IPS-11a (cell line): ENCODE measurements at regions not wholly inside any gene's neighbourhood (a gene's known extent, or its start where the extent isn't known, plus 50 kb on each side); places are given as distances from the start of the nearest gene placed in this dataset.

ENCODE experiments used
- H3K4me3 ChIP-seq: one replicate; pipeline ENCODE4 v1.5.1; 2013; ENCODE audit warnings: low read depth, low read length, control low read depth

GRCh38 chr2:41865263-41865662, 182.6 kb upstream of the PKDCC start:
- H3K4me3 ChIP-seq = no peak overlapping the region

DNA sequence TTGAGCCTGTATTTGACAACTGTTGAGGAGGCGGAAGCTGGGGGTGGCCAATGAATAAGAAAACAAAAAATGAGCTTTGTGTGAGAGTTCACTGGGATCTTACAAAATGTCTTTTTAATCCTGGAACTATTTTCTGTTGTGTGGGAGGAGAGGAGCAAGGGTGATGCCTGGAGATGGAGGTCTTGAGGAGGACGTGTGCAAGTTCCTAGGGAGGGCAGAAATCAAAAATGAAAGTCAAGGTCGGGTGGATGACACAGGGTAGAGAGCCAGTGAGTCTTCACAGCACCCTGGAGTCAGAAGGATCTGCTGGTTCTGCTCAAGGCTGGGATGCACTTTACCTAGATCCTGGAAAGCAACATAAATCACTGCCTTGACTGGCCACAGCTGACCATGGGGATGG, 180.3 kb upstream of the PKDCC start:
- no peak overlapping the region for H3K4me3 ChIP-seq

DNA sequence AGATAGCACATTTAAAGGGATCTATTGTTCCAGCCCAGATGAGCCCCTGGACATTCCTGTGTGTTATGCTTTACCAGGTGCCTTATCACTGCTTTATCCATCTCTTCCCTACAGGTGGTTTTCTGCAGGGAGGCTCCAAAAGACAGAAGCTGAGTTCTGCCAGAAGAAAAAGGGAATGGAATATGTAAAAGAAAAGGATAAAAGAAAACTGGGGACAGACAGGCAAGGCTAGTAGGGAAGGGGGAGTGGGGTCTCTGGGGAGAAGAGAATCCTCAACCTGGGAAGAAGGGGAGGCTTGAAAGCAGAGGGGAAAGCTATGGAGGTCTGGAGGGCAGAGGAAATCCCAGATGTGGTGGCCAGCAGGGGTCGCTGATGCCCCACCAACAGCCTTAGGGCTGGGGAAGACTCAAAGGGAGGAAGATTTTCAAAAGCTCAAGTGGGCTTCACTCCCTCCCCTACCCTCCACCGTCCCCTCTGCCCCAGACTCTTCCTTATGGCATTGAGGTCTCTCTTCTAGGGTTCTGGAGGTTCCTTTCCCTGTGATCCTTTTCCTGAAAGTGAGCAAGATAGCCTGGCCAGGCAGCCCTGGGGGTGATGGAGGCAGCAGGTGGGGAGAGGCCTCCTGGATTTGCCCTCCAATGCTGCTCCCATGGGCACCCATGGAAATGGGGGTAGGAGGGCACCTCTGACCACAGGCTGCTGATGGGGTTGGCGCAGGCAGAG, 178.1 kb upstream of the PKDCC start:
- no peak overlapping the region for H3K4me3 ChIP-seq

DNA sequence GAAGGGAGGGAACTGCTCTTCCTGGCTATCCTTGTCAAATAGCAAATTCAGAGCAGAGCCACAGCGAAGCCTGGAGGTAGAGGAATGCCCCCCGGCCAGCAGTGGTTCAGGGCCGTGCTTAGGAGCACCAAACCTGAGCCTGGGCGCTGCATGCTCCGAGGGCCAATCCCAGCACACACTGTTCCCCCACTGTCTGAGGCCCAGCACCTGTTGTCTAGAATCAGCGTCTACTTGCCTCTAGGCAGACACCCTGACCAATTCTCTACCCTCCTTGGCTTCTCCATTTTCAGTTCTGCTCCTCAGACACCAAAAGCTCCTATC, 177.6 kb upstream of the PKDCC start:
- H3K4me3 ChIP-seq = no peak overlapping the region

- H3K4me3 ChIP-seq = no peak overlapping the region
Observed at GRCh38 chr2:41871080-41871479, 176.7 kb upstream of the PKDCC start.

DNA sequence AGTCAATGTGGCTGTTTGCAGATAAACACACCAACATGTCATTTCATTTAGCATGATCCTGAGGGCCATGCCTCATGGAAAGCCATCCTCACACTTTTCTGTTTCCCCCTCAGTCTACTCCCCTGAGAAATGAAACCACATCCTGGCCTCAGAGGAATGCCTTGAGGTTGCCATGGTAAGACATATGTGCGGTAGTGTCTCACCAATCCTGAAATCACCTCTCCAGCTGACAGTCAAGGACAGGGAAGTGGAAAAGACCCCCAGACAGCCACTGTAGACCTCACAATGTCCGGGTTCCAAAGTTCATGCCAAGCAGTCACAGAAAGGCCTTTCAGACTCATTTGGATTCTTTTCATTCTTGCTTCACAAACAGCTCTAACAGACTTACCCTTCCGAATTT, 175.2 kb upstream of the PKDCC start:
- no peak overlapping the region for H3K4me3 ChIP-seq

- H3K4me3 ChIP-seq = no peak overlapping the region
Observed at GRCh38 chr2:41873102-41874031, 174.5 kb upstream of the PKDCC start.

DNA sequence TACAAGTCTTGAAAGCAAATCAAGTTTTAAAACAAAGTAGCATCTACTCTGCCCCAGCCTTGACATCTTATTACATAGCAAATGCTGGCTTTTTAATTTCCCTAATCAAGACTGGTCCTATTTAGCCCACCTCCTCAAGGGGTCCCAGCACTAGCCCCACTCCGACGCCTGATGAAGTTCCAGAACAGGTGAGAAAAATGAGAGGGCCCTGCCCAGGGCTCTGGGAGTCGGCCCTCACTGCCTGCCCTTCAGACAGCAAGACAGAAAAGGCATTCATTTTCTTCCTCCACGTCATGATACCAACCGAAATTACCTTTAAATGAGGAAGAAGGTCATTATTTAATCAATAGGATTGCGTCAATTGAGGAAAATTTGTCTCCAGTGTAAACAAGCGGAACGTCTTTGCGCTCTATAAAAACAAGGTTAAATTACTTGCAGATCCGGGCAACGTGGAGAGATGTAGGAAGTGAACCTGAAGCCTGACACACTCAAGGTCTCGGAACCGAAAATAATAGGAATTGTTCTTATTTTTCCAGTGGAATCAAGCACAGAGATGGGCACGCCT, 170.6 kb upstream of the PKDCC start:
- H3K4me3 ChIP-seq = no peak overlapping the region

DNA sequence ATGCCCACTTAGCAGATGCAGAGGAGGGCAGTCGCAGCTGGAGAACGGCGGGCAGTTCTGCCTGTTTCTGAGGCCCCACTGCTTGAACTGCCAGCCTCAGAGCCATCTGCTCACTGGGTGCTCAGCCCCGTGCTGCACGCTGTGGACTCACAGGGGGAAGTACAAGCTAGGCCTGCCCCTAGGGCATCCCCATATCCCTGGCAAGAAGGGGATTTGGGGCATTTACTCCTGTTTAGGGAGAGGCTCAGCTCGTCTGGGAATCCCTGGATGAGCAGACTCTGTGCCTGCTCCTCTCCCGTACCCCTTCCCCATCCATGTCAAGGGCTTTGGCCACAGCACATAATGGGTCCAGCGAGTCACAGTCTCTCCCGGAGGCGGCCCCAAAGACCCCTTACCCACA, 169.8 kb upstream of the PKDCC start:
- no peak overlapping the region for H3K4me3 ChIP-seq

DNA sequence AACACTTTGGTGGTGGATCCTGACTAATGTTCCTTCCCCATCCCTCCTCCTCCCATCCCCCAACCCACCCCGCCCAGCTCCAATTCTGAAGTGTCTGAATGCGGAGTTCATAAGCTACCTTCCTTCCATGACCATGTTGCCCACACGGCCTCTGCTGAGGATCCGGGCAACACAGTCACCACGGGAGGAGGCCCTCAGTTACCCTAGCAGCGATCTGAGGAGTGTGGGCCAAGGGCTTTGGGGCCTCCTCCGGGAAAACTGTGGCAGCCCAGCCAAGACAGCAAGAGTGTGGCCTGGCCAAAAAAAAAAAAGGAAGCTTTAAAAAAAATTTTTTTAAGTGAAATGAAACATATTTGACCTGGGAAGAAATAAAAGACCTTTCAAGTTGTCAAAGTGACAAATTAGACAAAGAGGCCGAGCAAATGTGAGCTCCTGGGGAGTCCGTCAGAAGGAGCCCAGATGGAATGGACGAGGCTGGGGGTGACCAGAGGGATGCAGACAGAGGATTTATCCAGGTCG, 169.0 kb upstream of the PKDCC start:
- no peak overlapping the region for H3K4me3 ChIP-seq

- H3K4me3 ChIP-seq = no peak overlapping the region
Observed at GRCh38 chr2:41879235-41879916, 168.4 kb upstream of the PKDCC start.

DNA sequence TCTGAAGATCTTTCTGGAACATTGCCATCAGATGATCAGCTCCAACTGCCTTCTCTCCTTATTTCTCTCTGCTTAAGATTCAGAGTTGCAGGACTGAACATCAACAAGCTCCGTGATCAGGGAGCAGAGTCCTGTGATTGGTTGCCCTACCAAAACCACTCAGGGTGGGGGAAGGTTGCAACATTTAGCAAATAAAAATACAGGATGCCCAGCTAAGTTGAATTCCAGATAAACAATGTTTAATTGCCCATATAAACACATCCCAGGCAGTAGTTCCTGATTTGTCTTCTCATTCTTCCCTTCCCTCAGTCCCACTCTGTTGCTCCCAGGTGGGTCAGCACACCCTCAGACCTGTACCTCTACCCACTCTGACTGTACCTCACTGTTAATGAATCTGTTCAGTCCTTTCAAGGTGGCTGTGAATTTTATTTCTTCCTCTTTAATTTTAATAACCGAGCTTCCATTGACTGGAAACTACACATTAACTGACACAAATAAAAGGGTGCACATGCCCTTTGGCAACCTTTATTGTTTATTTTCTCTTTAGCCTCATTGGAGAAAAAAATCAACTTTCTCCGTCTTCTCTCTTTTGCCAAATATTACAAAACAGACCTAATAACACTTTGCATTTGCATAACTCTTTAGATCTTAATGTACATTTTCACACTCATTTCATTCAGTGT, 167.1 kb upstream of the PKDCC start:
- no peak overlapping the region for H3K4me3 ChIP-seq

- H3K4me3 ChIP-seq = no peak overlapping the region
Observed at GRCh38 chr2:41881249-41881648, 166.6 kb upstream of the PKDCC start.

DNA sequence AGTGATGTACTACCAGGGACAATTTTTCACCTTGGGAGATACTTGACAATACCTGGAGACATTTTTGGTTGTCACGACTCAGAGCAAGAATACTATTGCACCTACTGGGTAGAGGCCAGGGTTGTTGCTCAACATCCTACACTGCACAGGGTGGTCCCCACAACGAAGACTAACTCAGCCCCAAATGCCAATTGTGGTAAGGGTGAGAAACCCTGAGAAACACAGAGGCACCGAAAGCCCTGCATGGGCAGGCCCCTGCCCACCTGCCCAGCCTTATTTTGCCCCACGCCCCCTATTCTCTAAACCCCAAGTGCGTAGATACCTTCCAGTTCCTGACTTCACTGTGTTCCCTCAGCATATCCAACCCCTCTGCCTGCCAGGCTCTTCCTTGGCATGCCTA, 163.1 kb upstream of the PKDCC start:
- H3K4me3 ChIP-seq = no peak overlapping the region

DNA sequence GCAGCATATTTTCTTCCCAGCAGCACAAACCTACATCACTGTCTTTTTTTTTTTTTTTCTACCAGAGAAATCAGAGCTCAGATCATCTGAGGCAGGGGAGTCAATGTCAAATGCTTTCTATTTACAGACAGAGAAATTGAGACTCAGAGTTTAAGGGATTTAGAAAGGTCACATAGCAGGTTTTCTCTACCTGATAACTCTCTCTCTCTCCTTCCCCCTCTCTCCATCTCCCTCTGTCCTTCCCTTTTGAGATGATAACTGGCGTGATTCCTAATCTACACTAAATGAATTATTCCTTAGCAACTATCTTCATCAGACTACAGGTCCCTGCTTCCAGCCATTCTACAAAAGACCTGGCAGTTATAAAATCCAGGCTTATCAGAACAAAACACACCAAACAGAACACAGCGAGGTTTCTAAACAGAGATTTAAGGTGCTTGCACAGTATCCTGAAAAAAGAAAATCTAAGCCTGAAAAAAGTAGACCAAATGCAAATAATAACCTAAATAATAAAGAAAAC, 161.6 kb upstream of the PKDCC start:
- H3K4me3 ChIP-seq = no peak overlapping the region

GRCh38 chr2:41886757-41887156, 161.1 kb upstream of the PKDCC start:
- H3K4me3 ChIP-seq = no peak overlapping the region

DNA sequence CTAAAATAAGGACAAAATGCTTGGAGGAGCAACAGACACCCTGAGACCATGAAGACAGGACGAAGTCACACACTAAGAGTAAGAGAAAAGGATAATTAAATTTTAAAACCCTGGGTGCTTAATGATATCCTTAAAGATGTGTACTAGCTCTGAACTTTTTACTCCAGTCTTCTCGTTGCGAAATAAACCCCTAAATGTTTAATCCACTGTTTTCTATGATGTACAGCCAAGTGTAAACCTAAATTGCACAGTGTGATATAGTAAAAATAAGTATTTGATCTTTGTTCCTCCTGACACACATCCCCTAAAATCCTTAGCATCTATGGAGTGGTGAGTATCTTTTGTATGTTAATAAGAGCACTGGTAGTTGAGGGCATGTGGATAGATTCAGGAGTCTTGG, 157.5 kb upstream of the PKDCC start:
- no peak overlapping the region for H3K4me3 ChIP-seq

DNA sequence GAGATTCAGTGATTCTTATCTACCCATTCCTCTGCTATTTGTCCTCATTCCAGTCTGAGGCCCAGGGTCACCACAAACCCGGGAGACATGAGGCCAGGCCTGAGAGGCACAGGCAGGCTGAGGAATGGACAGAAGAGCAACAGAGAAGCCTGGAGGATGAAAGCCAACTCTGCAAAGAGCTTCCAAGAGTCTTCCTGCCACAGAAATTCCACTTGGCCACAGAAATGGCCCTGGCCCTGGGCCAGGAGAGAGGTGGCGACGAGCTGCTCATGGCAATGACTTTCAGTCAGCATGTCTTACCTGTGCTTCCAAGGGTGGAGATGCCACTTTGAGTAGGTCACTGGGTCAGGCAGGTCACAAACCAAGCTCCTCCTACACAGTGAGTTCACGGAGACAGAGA, 155.3 kb upstream of the PKDCC start:
- H3K4me3 ChIP-seq = no peak overlapping the region

- H3K4me3 ChIP-seq = no peak overlapping the region
Observed at GRCh38 chr2:41894563-41895333, 153.1 kb upstream of the PKDCC start.

DNA sequence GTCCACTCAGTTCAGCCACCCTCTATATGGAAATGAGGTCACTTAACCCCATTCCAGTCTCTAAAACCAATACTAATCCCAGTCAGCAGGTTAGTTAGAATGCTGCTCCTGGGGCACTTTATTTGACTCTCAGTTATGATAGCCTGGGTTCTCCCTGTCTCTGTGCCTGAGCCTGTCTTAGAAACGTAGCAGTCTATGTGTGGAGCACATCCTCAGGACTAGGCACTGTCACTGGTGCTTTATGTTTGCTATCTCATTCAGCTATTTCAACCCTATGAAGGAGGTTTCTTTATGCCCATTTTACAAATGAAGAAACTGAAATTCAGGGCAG, 152.5 kb upstream of the PKDCC start:
- no peak overlapping the region for H3K4me3 ChIP-seq
